ENCODE measurements at regions not wholly inside any gene's neighbourhood (a gene's known extent, or its start where the extent isn't known, plus 50 kb on each side); places are given as distances from the start of the nearest gene placed in this dataset.

DNA sequence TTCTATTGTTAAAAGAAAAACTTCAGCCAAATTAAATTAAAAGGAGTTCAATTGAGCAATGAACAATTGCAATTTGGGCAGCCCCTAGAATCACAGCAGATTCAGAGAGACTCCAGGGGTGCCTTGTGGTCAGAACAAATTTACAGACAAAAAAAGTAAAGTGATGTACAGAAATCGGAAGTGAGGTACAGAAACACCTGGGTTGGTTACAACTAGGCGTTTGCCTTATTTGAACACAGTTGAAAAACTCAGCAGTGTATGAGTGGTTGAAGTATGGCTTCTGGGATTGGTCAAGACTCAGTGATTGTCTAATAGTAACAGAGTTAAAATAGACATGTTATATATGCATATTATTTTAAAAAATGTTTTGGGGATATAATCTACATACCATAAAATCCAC is 98.5 kb upstream of the ZSWIM2 start:
- ATAC-seq (no peak), DNase-seq (ENCODE audit: low spot score) (no peak)
- Mint-ChIP-seq H3K27ac (no peak overlapping the region), H3K27me3 (ENCODE audit: low read depth) (no peaks in the 10 kb centered on the region), H3K9me3 (no peaks in the 10 kb centered on the region), H3K4me3 (no peak overlapping the region), H3K4me1 (no peaks in the 10 kb centered on the region), H3K36me3 (no peaks in the 10 kb centered on the region)
- no peak for TF ChIP-seq FOXP1 (CRISPR knock-in tag; IDR thresholded peaks at IDR 0.05; ENCODE audit: borderline replicate concordance)
- no peak for TF ChIP-seq ZNF317 (CRISPR knock-in tag; IDR thresholded peaks at IDR 0.05; ENCODE audit: borderline replicate concordance, low read depth)
- no peak for TF ChIP-seq ZNF219 (CRISPR knock-in tag; IDR thresholded peaks at IDR 0.05; ENCODE audit: borderline replicate concordance)
- no peak for TF ChIP-seq NR2C2 (CRISPR knock-in tag; IDR thresholded peaks at IDR 0.05)
- TF ChIP-seq E2F4 (CRISPR knock-in tag; IDR thresholded peaks at IDR 0.05; ENCODE audit: borderline replicate concordance, low read depth), result no peak
- TF ChIP-seq, protein P1, sequence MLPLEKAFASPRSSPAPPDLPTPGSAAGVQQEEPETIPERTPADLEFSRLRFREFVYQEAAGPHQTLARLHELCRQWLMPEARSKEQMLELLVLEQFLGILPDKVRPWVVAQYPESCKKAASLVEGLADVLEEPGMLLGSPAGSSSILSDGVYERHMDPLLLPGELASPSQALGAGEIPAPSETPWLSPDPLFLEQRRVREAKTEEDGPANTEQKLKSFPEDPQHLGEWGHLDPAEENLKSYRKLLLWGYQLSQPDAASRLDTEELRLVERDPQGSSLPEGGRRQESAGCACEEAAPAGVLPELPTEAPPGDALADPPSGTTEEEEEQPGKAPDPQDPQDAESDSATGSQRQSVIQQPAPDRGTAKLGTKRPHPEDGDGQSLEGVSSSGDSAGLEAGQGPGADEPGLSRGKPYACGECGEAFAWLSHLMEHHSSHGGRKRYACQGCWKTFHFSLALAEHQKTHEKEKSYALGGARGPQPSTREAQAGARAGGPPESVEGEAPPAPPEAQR (CRISPR knock-in tag; IDR thresholded peaks at IDR 0.05), result no peak
- TF ChIP-seq GABPB1 (CRISPR knock-in tag; IDR thresholded peaks at IDR 0.05), result no peak
- no peak for TF ChIP-seq SOX15 (CRISPR knock-in tag; IDR thresholded peaks at IDR 0.05)
- TF ChIP-seq GRHL2 (CRISPR knock-in tag; IDR thresholded peaks at IDR 0.05; ENCODE audit: insufficient replicate concordance, severe bottlenecking), result no peak
- TF ChIP-seq NR1H2 (CRISPR knock-in tag; IDR thresholded peaks at IDR 0.05), result no peak
- no peak for TF ChIP-seq SMAD3 (CRISPR knock-in tag; IDR thresholded peaks at IDR 0.05; ENCODE audit: borderline replicate concordance)
- TF ChIP-seq, protein P2, sequence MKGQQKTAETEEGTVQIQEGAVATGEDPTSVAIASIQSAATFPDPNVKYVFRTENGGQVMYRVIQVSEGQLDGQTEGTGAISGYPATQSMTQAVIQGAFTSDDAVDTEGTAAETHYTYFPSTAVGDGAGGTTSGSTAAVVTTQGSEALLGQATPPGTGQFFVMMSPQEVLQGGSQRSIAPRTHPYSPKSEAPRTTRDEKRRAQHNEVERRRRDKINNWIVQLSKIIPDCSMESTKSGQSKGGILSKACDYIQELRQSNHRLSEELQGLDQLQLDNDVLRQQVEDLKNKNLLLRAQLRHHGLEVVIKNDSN (CRISPR knock-in tag; IDR thresholded peaks at IDR 0.05), result no peak
- TF ChIP-seq FOXJ3 (CRISPR knock-in tag; IDR thresholded peaks at IDR 0.05; ENCODE audit: borderline replicate concordance), result no peak
- no peak for TF ChIP-seq ATF1 (CRISPR knock-in tag; IDR thresholded peaks at IDR 0.05)
- TF ChIP-seq ZNF423 (CRISPR knock-in tag; IDR thresholded peaks at IDR 0.05), result no peak
- no peak for TF ChIP-seq AFF4 (CRISPR knock-in tag; IDR thresholded peaks at IDR 0.05; ENCODE audit: borderline replicate concordance)
- ChIA-PET POLR2A (no interaction called here), CTCF (no interaction called here)

DNA sequence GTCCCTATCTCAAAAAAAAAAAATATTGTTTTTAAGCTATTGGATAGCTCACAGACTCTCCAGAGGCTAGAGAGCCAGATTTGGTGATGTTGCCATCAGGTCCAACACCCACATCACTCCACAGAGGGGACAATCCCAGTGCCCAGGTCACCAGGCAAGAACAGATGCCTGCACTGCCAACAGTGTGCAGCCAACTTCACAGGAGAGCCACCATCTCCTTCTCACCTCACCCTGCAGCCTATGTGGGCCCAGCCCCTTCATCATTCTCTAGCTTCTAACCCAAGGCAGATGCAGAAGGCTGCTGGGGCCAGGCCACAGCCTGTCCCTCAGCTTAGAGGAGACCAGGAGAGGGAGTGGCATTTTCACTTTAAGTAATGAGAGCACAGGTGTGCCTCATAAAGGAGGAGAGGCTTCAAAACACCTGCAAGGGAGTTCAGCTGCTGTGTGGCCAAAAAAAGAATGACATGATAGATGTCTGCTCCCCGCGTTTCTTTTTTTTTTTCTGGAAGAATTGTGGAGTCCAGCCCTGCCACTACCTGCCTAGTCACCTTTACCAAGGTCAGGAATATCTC is 98.0 kb upstream of the ZSWIM2 start:
- no peaks in the 10 kb centered on the region for H3K27me3 Mint-ChIP-seq (ENCODE audit: low read depth)
- ChIA-PET POLR2A (interaction anchor here (0.7 kb wide), 1 partner anchor 50 kb away, joined by 7 read pairs; no protein-coding TSS in a partner anchor), CTCF (no interaction called here)
- DNase-seq (ENCODE audit: low spot score), result no peak
- H3K4me3 Mint-ChIP-seq, result no peak overlapping the region
- H3K27ac Mint-ChIP-seq, result no peak overlapping the region
- peak; percentile 60 for ATAC-seq
- H3K9me3 Mint-ChIP-seq, result no peaks in the 10 kb centered on the region
- no peaks in the 10 kb centered on the region for H3K36me3 Mint-ChIP-seq
- no peaks in the 10 kb centered on the region for H3K4me1 Mint-ChIP-seq
- TF ChIP-seq NR2C2 (CRISPR knock-in tag; IDR thresholded peaks at IDR 0.05) (no peak), TCF7 (CRISPR knock-in tag; IDR thresholded peaks at IDR 0.05; ENCODE audit: low read depth) (no peak), ATF3 (CRISPR knock-in tag; conservative IDR thresholded peaks at IDR 0.05) (no peak), RORB (CRISPR knock-in tag; IDR thresholded peaks at IDR 0.05) (no peak), AFF4 (CRISPR knock-in tag; IDR thresholded peaks at IDR 0.05; ENCODE audit: borderline replicate concordance) (no peak), MYBL2 (CRISPR knock-in tag; IDR thresholded peaks at IDR 0.05) (no peak), TEAD4 (CRISPR knock-in tag; IDR thresholded peaks at IDR 0.05) (no peak)
- TF ChIP-seq, protein P3, sequence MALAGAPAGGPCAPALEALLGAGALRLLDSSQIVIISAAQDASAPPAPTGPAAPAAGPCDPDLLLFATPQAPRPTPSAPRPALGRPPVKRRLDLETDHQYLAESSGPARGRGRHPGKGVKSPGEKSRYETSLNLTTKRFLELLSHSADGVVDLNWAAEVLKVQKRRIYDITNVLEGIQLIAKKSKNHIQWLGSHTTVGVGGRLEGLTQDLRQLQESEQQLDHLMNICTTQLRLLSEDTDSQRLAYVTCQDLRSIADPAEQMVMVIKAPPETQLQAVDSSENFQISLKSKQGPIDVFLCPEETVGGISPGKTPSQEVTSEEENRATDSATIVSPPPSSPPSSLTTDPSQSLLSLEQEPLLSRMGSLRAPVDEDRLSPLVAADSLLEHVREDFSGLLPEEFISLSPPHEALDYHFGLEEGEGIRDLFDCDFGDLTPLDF (CRISPR knock-in tag; IDR thresholded peaks at IDR 0.05), result no peak
